ENCODE measurements at regions not wholly inside any gene's neighbourhood (a gene's known extent, or its start where the extent isn't known, plus 50 kb on each side); places are given as distances from the start of the nearest gene placed in this dataset.

- no peak for TF ChIP-seq CTCF (IDR thresholded peaks at IDR 0.05; ENCODE audit: low read depth, low read length)
- H3K4me3 ChIP-seq (ENCODE audit: low read depth, low read length): no peak overlapping the region
Measured at GRCh38 chr13:60787083-60787482, 390.1 kb downstream of the TDRD3 start.

- no peak overlapping the region for H3K4me3 ChIP-seq (ENCODE audit: low read depth, low read length)
- TF ChIP-seq CTCF (IDR thresholded peaks at IDR 0.05; ENCODE audit: low read depth, low read length): no peak
Measured at GRCh38 chr13:60772726-60773125, 375.7 kb downstream of the TDRD3 start.

- no peak overlapping the region for H3K4me3 ChIP-seq (ENCODE audit: low read depth, low read length)
- TF ChIP-seq CTCF (IDR thresholded peaks at IDR 0.05; ENCODE audit: low read depth, low read length): no peak
Measured at GRCh38 chr13:60765700-60766411, 368.8 kb downstream of the TDRD3 start.

- no peak for TF ChIP-seq CTCF (IDR thresholded peaks at IDR 0.05; ENCODE audit: low read depth, low read length)
- no peak overlapping the region for H3K4me3 ChIP-seq (ENCODE audit: low read depth, low read length)
Measured at GRCh38 chr13:60759499-60759898, 362.5 kb downstream of the TDRD3 start.

GRCh38 chr13:60758637-60759036 is 361.6 kb downstream of the TDRD3 start:
- no peak for TF ChIP-seq CTCF (IDR thresholded peaks at IDR 0.05; ENCODE audit: low read depth, low read length)

GRCh38 chr13:60757501-60758215 is 360.6 kb downstream of the TDRD3 start:
- H3K4me3 ChIP-seq (ENCODE audit: low read depth, low read length): no peak overlapping the region

More at GRCh38 chr13:60758637-60759036, 361.6 kb downstream of the TDRD3 start:
- H3K4me3 ChIP-seq (ENCODE audit: low read depth, low read length): no peak overlapping the region

More at GRCh38 chr13:60757501-60758215, 360.6 kb downstream of the TDRD3 start:
- TF ChIP-seq CTCF (IDR thresholded peaks at IDR 0.05; ENCODE audit: low read depth, low read length): no peak
